ENCODE measurements at regions not wholly inside any gene's neighbourhood (a gene's known extent, or its start where the extent isn't known, plus 50 kb on each side); places are given as distances from the start of the nearest gene placed in this dataset.

DNA sequence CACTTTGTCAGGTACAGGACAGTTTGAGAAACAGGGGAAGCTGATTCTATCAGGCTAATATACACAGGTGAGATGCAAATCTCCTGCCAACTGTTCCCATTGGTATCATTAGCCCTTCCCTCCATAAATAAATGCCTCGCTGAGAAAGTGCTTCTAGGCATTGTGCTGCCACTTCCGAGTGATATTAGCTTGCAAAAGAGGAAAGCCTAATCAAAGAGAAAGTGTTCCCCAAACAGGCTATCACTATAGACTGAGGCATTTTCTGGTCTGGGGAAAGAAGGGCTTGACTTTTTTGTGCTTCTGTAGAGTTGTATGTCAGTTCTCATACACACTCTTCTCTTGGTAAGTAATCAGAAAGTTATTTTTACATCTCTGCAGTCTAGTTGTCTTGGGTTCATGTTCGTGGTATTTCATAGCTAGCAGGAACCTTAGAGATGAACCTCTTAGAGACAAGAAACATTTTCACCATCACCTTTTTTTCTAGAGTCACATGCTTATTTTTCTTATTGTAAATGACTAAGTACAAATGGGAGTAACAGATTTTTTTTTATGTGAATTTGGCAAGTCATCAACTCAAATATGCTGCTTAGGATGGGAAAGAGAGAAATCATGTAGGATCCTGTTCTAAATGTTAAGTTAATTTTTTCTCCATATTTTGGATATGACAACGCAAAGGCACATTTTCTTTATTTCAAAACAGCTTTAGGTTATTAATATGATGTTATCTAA lies 1009.8 kb downstream of the ADGRL3 start:
- DNase-seq (ENCODE audit: low read depth in 4 of 4, low spot score in 3 of 4) = no peak

DNA sequence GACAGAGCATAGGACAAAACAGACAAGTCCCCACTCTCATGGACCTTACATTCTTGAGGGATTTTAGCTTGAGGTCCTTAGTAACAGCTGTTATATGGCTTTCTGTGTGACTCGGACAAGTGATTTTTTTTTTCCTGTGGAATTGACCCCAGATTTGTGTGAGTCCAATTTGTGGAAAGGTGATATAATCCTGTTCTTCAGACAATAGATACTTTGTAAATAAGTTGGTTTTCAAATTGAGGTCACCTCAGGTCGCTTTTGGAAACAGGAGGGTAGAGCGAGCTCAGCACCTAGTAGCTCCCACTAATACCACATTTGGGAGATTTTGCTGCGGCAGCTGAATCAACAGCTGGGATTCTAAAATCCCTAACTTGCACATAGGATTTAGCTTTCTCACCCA lies 1008.8 kb downstream of the ADGRL3 start:
- DNase-seq (ENCODE audit: low read depth in 4 of 4, low spot score in 3 of 4) = no peak

DNA sequence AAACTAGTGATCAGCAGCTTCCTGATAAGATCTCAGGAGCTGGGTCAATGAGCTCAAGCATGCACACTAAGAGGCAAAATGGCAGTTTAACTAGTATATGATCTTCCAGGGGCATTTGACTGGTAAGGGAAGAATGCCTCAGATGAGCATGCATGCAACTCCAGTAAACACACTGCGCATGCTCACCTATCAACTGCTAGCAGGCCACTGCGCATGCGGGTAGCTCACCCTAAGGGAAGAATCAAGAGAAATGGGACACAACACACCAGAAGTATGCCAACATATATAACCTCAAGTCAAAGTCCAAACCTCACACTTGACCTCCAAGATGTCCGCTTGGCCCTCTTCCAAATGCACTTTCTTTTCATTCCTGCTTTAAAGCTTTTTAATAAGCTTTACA lies 1004.0 kb downstream of the ADGRL3 start:
- DNase-seq (ENCODE audit: low read depth in 4 of 4, low spot score in 3 of 4) = no peak

DNA sequence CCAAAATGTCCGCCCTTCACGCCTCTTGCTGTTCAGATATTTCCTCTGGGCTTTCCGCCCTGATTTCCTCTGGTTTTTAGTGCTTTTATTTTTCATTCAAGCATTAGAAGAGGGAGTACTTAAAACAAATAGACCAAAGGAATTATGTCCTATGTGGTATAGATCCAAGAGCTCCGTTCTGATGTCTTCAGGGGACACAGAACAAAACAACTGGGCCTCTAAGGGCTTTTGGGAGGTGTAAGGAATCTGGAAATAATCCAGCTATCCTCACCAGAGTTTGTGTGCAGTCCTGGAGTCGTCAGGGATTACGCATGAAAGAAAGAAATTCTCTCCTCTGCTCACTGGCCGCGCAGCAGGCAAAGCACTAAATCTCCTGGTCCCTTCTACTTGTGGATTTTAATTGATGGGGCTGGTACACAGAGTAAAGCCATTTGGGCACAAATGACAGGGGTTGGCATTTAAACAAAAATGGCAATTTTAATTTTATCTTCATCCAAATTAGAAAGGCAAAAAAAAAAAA lies 999.2 kb downstream of the ADGRL3 start:
- no peak for DNase-seq (ENCODE audit: low read depth in 4 of 4, low spot score in 3 of 4)

DNA sequence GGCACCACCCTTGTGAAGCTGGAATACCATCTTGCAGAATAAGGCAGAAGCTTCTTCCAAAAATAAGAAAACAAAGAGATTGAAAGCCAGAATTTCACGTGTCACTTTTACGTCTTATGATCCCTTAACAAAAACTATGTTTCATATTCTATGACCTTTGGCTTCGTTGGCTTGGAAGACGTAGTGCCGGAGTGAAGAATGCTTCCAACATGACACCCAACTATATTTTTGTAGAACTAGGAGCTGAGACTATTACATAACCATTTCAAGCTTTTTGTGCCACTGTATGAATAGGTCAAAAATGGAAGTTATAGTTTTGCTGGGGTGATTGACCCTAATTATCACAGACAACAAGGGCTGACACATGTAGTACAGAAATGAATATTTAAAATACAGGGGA lies 996.2 kb downstream of the ADGRL3 start:
- DNase-seq (ENCODE audit: low read depth in 4 of 4, low spot score in 3 of 4) = no peak

DNA sequence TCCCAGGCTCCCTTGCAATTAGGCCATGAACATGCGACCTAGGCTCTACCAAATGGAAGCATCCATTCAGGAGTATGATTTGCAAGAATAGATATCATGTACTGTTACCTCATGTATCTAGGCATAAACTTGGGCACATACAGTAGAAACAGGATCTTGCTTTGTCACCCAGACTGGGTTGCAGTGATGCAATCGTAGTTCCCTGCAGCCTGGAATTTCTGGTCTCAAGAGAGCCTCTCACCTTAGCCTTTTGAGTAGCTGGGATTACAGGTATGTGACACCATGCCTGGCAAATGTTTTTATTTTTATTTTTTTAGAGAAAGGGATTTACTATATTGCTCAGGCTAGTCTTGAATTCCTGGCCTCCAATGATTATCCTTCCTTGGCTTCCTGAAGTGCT lies 994.2 kb downstream of the ADGRL3 start:
- no peak for DNase-seq (ENCODE audit: low read depth in 4 of 4, low spot score in 3 of 4)

DNA sequence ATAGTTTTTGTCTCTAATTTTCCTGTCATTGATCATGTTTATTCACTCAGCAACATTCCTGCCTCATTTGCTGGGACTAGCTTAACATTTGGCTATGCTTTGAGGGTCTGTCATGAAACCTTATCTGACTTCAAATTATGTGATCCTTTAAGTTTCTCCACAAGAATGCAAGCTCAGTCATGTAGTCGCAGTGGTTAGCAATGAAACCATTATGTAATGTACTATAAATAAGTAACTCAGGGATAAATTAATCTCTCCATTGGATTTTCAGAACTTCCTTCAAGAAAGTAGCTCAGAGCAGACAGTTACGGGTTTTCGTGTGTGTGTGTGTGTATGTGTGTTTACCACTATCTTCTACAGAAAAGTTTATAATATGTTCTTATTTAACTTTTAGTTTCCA lies 993.6 kb downstream of the ADGRL3 start:
- DNase-seq (ENCODE audit: low read depth in 4 of 4, low spot score in 3 of 4) = peak in 1 of 4 donors; percentile 1

DNA sequence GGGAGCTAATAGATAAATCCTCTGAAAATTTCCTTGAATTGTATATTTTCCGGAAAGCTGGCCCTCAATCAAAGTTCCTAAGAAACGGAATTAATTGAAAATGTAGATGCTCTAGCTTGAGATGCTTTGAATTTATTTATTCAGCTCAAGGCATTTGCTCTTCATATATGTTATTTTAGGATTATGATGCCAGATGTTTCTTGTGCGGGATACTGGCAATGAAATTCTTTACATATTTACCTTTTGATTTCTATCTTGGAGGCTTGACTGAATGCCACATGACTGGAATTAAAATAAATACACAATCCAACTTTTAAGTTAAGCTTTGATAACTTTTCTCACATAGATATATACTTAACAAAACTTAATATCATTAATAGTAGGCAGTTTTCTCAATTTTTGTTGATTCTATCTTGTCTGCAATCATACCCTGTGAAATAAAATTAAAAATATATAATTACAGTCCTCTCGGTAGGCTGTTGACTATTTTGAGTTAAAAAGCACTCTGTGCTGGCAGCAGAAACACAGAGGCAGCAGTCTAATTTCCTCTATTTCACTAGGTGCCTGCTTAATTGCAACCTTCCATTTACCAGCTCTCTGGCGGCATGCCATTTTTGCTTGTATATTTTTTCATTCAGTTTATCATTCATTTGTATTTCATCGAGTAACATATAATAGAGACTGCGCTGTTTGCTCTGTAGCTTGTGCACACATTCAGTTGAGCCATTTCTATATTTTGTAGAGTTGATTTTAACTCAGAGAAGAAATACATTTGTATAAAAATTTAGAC lies 991.5 kb downstream of the ADGRL3 start:
- no peak for DNase-seq (ENCODE audit: low read depth in 4 of 4, low spot score in 3 of 4)

DNA sequence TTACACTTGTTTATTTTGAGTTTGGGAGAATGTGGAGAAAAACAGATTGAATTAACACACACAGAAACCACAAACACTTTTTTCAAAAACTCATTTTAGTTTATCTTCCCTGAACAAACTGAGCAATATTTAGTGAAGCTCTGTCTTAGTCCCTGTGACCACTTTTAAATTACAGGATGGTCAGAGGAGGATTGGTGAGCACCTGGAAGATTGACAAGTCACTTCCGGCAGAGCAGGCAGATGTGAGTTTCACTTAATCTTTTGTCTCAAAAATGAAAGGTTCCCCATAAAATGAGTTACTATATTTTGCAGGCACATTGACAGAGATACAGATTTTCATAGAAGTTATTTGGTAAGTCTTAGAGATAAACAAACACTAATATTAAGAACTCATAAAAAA lies 970.1 kb downstream of the ADGRL3 start:
- DNase-seq (ENCODE audit: low read depth in 4 of 4, low spot score in 3 of 4) = no peak

DNA sequence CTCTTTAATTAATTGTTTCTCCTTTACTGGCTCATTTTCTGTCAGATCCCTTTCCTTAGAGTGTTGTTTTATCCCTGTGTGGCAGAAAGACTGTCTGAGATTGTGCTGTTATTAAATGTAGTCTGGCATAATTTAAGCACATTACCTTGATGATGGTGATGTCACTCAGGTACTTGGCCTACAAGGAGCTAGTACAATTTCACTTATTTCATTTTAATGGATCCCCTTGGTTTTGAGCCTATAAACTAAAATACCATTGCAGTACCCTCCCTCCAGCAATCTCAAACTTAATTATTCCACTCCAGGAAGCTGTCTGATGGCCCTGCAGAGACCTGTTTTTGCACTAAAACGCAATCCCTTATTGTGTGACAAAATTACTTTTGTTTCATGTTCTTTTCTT lies 968.6 kb downstream of the ADGRL3 start:
- DNase-seq (ENCODE audit: low read depth in 4 of 4, low spot score in 3 of 4) = no peak

DNA sequence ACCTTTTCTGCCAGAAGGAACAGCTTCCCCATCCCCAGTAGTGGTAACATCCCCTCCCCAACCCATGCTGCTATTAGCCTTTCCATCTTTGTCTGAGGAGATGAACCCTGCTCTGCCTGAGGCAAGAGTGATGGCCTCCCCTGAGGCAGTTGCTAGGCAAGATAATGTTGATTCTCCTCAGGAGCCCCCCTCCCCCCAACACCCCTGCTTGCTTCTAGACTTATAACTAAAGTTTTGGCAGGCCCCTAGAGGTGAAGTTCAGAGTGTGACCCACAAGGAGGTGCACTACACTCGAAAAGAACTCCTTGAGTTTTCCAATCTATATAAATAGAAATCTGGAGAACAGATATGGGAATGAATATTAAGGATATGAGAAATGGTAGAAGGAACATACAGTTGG lies 962.5 kb downstream of the ADGRL3 start:
- no peak for DNase-seq (ENCODE audit: low read depth in 4 of 4, low spot score in 3 of 4)

DNA sequence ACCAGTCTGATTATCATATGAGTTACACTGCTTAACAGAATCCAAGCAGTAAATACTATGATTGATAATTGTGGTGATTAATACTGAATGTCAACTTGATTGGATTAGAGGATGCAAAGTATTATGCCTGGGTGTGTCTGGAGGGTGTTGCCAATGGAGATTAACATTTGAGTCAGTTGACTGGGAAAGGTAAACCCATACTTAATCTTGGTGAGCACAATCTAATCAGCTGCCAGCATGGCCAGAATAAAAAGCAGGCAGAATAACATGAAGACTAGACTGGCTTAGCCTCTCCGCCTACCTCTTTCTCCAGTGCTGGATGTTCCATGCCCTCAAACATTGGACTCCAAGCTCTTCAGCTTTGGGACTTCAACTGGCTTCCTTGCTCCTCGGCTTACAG lies 961.3 kb downstream of the ADGRL3 start:
- no peak for DNase-seq (ENCODE audit: low read depth in 4 of 4, low spot score in 3 of 4)

DNA sequence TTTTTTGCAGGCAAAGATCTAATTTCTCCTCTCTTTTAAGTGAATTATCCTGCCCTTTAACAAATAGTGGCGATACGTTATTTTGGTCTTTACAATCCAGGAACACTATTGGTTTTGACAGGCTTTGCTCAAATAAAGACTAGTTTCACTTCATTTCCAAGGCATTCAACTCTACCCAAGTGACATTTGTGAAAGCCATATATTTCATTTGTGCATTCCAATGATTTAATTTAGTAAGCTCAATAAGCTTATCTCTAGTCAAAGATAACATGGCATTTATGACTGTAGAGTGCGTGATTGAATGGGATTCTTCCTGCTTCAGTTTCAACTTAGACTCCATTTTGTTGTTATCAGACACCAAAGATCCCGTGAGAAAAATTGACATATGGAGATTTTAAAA lies 959.8 kb downstream of the ADGRL3 start:
- DNase-seq (ENCODE audit: low read depth in 4 of 4, low spot score in 3 of 4) = no peak

DNA sequence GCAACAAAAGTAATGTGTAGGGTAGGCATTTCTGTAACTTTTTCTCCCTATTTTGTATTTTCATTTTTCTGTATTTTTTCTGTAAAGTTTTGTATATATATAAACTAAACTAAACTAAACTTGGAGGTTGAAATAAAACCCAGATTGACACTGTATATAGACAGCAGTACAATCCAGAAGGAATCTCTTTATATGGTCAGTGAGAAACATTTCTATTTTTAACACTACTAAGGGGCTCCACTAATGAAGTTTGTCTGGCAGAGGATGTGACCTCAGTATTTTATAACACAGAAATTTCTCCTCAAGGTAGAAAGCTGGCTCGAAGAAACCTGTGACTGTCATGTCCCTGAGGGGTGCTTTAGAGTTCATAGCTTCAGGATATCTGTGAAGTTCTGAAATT lies 959.2 kb downstream of the ADGRL3 start:
- no peak for DNase-seq (ENCODE audit: low read depth in 4 of 4, low spot score in 3 of 4)

DNA sequence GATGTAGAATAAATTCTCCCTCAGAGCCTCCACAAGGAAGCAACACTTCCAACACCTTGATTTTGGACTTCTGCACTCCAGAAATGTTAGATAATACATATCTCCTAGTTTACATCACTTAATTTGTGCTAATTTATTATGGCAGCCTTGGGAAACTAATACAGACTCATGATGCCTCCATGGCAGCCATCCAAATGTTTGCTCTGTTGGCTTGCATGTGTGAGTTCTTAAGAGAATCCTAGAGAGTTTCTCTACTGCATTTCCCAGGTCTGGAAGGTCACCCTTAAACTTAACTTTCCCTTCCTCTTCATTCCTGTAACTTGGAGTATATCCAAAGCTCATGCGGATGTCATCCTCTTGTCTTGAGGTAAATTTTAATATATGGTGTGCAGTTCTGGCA lies 956.1 kb downstream of the ADGRL3 start:
- DNase-seq (ENCODE audit: low read depth in 4 of 4, low spot score in 3 of 4) = no peak

DNA sequence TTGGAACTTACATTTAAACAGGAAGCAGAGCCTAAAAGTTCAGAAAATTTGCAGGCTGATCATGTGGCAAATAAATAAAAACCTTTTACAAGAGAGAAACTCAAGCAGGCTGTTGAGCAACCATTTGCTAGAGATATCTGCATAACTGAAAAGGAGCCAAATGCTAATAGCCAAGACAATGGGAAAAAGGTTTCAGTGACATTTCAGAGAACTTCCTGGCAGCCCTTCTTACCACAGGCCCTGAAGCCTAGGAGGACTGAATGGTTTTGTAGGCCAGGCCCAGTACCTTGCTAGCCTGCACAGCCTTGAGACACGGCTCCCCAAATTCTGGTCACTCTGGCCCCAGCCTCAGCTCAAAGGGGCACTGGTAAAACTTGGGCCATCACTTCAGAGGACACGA lies 945.1 kb downstream of the ADGRL3 start:
- no peak for DNase-seq (ENCODE audit: low read depth in 4 of 4, low spot score in 3 of 4)

DNA sequence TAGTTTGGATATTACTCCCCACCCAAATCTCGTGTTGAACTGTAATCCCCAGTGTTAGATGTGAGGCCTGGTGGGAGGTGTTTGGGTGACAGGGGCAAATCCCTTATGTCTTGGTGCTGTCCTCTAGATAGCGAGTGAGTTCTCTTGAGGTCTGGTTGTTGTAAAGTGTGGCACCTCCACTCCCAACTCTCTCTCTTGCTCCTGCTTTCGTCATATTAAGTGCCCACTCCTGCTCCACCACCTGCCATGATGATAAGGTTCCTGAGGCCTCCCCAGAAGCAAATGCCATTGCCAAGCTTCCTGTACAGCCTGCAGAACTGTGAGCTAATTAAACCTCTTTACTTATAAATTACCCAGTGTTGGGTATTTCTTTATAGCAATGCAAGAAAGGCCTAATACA lies 944.3 kb downstream of the ADGRL3 start:
- no peak for DNase-seq (ENCODE audit: low read depth in 4 of 4, low spot score in 3 of 4)

DNA sequence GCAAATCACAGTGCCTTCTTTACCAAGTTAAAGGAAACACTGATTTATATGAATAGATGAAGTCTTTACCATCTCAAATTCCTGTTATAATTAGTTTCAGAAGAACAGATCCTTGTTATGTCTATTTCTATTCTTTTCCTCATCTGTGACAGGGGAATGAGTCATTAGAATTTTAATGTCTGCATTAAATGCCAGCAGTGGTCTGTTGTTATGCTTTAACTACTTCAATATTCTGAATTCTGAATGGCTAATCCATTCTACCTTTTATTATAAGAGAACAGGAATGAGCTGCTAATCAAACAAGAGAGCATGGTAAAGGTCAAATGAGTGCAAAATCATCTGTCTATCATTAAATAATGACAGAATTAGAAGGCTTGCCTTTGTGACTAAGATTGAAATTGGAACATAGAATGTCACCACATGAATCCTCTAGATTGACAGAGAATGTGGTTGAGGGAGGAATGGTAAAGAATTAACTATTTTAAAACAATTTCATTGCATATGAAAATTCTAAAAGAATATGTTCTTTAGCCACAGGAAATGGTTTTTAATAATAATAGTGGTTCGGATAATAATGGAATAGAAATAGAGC lies 935.5 kb downstream of the ADGRL3 start:
- DNase-seq (ENCODE audit: low read depth in 4 of 4, low spot score in 3 of 4) = no peak

DNA sequence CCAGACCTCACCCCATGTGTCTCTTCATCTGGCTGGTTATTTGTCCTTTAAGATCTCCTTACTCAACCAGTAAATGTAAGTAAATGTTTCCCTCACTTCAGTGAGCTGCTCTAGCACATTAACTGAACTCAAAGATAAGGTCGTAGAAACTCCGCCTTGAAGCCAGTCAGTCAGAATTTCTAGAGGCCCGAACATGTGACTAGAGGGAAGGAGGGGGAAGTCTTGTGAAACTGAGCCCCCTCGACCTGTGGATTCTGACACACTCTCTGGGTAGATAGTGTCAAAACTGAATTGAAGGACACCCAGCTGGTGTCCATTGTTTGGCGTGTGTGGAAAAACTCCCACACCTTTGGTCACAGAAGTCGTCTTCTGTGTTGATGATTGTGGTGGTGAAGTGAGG lies 933.9 kb downstream of the ADGRL3 start:
- DNase-seq (ENCODE audit: low read depth in 4 of 4, low spot score in 3 of 4) = no peak

DNA sequence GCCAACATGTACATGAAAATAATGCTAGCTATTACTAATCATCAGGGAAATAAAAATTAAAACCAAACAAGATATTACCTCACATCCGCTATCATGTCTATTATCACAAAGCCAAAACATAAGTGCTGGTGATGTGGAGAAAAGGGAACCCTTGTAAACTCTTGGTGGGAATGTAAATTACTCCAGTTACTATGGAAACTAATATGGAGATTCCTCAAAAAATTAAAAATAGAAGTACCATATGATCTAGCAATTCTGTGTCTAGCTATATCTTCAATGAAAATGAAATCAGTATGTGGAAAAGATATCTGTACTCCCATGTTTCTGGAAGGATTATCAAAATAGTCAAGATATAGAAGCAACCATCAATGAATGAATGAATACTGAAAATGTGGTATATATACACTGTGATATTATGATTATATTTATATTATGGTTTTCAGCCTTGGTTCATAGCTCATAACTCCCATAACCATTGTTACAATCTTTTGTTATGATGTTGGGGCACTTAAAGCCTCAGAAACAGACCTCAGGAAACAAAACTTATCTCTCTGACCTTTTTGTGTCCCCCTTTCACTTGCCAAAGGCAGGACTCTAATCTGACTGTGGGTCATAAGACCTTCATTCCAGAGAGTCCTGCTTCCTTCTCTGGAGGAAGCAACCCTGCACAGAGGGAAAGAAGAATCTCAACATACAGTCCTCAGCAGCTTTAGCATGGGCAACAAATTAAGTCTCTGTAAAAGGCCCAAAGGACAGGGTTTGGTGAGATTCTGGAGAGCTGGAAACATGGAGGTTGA lies 933.2 kb downstream of the ADGRL3 start:
- DNase-seq (ENCODE audit: low read depth in 4 of 4, low spot score in 3 of 4) = no peak

DNA sequence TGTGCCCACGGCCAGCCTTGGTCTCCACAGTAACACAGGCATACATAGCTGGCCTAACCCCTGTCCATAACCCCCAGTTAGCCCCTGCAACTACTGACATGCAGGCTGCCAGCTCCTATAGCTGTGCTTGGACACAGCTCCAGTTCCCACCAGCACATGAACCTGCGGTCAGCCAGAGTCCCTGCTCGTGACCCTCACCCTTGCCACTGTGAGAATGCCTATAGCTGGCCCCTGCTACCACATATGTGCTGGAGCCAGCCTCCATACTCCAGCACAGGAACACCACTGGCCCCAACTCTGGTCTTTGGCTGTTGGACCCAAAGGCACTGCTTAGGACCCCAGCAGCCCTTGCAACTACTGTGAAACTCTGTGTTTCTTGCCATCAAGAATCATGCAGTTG lies 930.9 kb downstream of the ADGRL3 start:
- DNase-seq (ENCODE audit: low read depth in 4 of 4, low spot score in 3 of 4) = no peak

All from left renal pelvis (tissue), 4 donors.